ENCODE measurements at regions not wholly inside any gene's neighbourhood (a gene's known extent, or its start where the extent isn't known, plus 50 kb on each side); places are given as distances from the start of the nearest gene placed in this dataset.

- Histone ChIP-seq H3K36me3 (ENCODE audit: insufficient read depth) (no peaks in the 10 kb centered on the region), H3K79me2 (ENCODE audit: insufficient read depth, low read depth) (no peaks in the 10 kb centered on the region), H3K4me2 (no peak overlapping the region), H3K4me1 (ENCODE audit: low read depth, poor library complexity, severe bottlenecking) (no peaks in the 10 kb centered on the region), H4K20me1 (ENCODE audit: insufficient read depth) (no peaks in the 10 kb centered on the region), H3K27ac (no peak overlapping the region), H3K9ac (no peak overlapping the region), H2AFZ (ENCODE audit: low read depth) (no peak overlapping the region), H3K27me3 (ENCODE audit: insufficient read depth, low read depth) (no peaks in the 10 kb centered on the region), H3K4me3 (IDR thresholded peaks at IDR 0.05; ENCODE audit: insufficient read depth, low read depth, low read length) (no peak overlapping the region)
- TF ChIP-seq CTCF (conservative IDR thresholded peaks at IDR 0.05; ENCODE audit: low read depth, low read length) = no peak
Measured at GRCh38 chr17:77793146-77793970, 165.1 kb upstream of the TNRC6C start.

DNA sequence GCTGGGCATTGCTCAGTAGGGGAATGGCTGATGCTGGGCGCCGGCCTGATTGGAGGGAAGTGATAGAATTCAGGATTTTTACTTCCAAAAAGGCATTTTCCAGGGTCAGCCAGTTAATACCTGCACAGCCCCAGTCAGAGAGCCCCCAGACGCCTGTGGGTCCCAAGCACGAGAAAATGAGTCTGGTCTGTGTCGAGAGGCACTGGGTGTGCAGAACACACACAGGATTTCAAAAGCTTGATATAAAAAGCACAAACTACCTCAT lies 164.6 kb upstream of the TNRC6C start:
- H3K27ac ChIP-seq = no peak overlapping the region
- no peak for TF ChIP-seq CTCF (conservative IDR thresholded peaks at IDR 0.05; ENCODE audit: low read depth, low read length)
- no peaks in the 10 kb centered on the region for H4K20me1 ChIP-seq (ENCODE audit: insufficient read depth)
- H3K4me2 ChIP-seq = no peak overlapping the region
- no peaks in the 10 kb centered on the region for H3K36me3 ChIP-seq (ENCODE audit: insufficient read depth)
- H3K27me3 ChIP-seq (ENCODE audit: insufficient read depth, low read depth) = no peaks in the 10 kb centered on the region
- no peak overlapping the region for H2AFZ ChIP-seq (ENCODE audit: low read depth)
- no peaks in the 10 kb centered on the region for H3K4me1 ChIP-seq (ENCODE audit: low read depth, poor library complexity, severe bottlenecking)
- H3K9ac ChIP-seq = no peak overlapping the region
- H3K79me2 ChIP-seq (ENCODE audit: insufficient read depth, low read depth) = no peaks in the 10 kb centered on the region
- H3K4me3 ChIP-seq (IDR thresholded peaks at IDR 0.05; ENCODE audit: insufficient read depth, low read depth, low read length) = no peak overlapping the region

DNA sequence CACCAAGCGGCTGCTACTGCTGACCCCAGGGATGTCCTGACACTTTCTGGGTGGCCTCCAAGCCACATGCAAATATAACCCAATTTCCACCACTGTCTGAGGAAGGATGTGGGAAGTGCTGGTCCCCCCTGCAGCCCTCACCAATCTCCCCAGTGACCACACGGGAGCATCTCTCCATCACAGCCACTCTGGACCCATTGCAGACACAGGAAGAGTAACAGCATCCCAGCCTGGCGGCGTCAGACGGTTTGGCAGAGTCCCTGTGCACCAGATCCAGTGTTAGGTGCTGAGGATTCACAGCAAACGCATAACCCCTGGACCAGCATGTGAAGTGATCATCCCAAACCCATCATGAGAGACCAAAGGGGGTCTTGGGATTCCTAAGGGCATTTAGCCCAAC lies 163.7 kb upstream of the TNRC6C start:
- Histone ChIP-seq H3K27me3 (ENCODE audit: insufficient read depth, low read depth) (no peaks in the 10 kb centered on the region), H3K4me3 (IDR thresholded peaks at IDR 0.05; ENCODE audit: insufficient read depth, low read depth, low read length) (no peak overlapping the region), H3K4me2 (no peak overlapping the region), H3K9ac (no peak overlapping the region), H3K79me2 (ENCODE audit: insufficient read depth, low read depth) (no peaks in the 10 kb centered on the region), H3K27ac (no peak overlapping the region), H3K4me1 (ENCODE audit: low read depth, poor library complexity, severe bottlenecking) (no peaks in the 10 kb centered on the region), H3K36me3 (ENCODE audit: insufficient read depth) (no peaks in the 10 kb centered on the region), H4K20me1 (ENCODE audit: insufficient read depth) (no peaks in the 10 kb centered on the region), H2AFZ (ENCODE audit: low read depth) (no peak overlapping the region)
- TF ChIP-seq CTCF (conservative IDR thresholded peaks at IDR 0.05; ENCODE audit: low read depth, low read length) = no peak

DNA sequence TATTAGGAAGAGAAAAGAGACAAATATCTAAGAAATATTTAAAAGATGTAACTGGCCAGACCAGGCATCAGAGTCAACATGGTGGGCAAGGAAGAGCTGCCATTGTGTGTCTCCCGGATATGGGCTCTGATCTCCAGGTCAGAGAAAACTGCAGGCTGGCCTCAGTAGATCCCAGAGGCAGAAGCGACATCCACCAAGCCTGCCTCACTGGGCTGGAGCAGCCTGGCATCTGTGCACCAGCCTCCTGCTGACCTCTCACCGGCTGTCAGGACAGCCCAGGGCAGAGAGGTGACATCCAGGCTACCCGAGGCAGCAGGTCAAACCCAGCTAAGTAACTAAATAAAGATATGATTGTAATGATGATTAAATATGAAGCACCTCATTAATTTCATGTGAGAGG lies 162.8 kb upstream of the TNRC6C start:
- H3K9ac ChIP-seq = no peak overlapping the region
- no peaks in the 10 kb centered on the region for H3K27me3 ChIP-seq (ENCODE audit: insufficient read depth, low read depth)
- H3K27ac ChIP-seq = no peak overlapping the region
- no peaks in the 10 kb centered on the region for H3K36me3 ChIP-seq (ENCODE audit: insufficient read depth)
- no peak for TF ChIP-seq CTCF (conservative IDR thresholded peaks at IDR 0.05; ENCODE audit: low read depth, low read length)
- H3K4me3 ChIP-seq (IDR thresholded peaks at IDR 0.05; ENCODE audit: insufficient read depth, low read depth, low read length) = no peak overlapping the region
- no peak overlapping the region for H3K4me2 ChIP-seq
- H3K4me1 ChIP-seq (ENCODE audit: low read depth, poor library complexity, severe bottlenecking) = no peaks in the 10 kb centered on the region
- H3K79me2 ChIP-seq (ENCODE audit: insufficient read depth, low read depth) = no peaks in the 10 kb centered on the region
- H4K20me1 ChIP-seq (ENCODE audit: insufficient read depth) = no peaks in the 10 kb centered on the region
- no peak overlapping the region for H2AFZ ChIP-seq (ENCODE audit: low read depth)
